GM12878 (cell line): ENCODE measurements at regions not wholly inside any gene's neighbourhood (a gene's known extent, or its start where the extent isn't known, plus 50 kb on each side); places are given as distances from the start of the nearest gene placed in this dataset.

Source experiments
- ATAC-seq: fragments of 200-7000 bp; cut with Tn5 transposase; 3 replicates; pipeline ENCODE4 v1.9.1; 2020; ENCODE audit warnings: mild to moderate bottlenecking, moderate library complexity
- BruUV-seq: library from RNA; stranded (reverse); fragments of 400-500 nt; replicated peaks from 2 replicates; lab custom pipeline; 2021; lab: Mats Ljungman, UMichigan
- CTCF ChIA-PET: fragments of 300-600 bp; sonication (Branson Sonifier 250); formaldehyde crosslinking; extraction: SDS; loops from one replicate; lab custom pipeline; 2021; ENCODE audit warnings: inconsistent platforms; lab: Yijun Ruan, JAX
- POLR2A ChIA-PET: fragments of 350-600 bp; formaldehyde crosslinking; extraction: SDS; loops from one replicate; lab custom pipeline; 2021; ENCODE audit warnings: inconsistent platforms; lab: Charles Lee
- RAD21 ChIA-PET: fragments of 300-600 bp; sonication (Branson Sonifier 250); formaldehyde crosslinking; loops from one replicate; lab custom pipeline; 2023; ENCODE audit warnings: antibody characterized with exemption; ENCODE audit not compliant: unreplicated experiment; lab: Charles Lee
- SMC1A ChIA-PET: fragments of 300-600 bp; sonication (Branson Sonifier 250); formaldehyde crosslinking; loops from one replicate; lab custom pipeline; 2023; ENCODE audit not compliant: unreplicated experiment, uncharacterized antibody; lab: Charles Lee
- DNase-seq: peaks from one replicate; pipeline ENCODE4 v3.0.0-alpha.2; 2011; ENCODE audit warnings: low read depth, low spot score
- FAIRE-seq: peaks from 3 replicates; lab custom pipeline; 2011; peaks lifted over from hg19 to GRCh38; lab: Jason Lieb, UNC
- H2AFZ ChIP-seq: 2 replicates; pipeline ENCODE4 v1.6.0; 2011; ENCODE audit warnings: low read depth, low read length, control low read depth; ENCODE audit not compliant: control insufficient read depth
- H3K27ac ChIP-seq: 2 replicates; pipeline ENCODE4 v1.5.1; 2011; ENCODE audit warnings: control low read depth; ENCODE audit not compliant: control insufficient read depth, insufficient read depth
- H3K27me3 ChIP-seq, 2 experiments: replicated peaks in 1 of 2; 2 replicates each; pipeline versions ENCODE4 v1.6.0 to v1.6.1; 2011; ENCODE audit warnings: low read length in 1 of 2; ENCODE audit not compliant: control insufficient read depth in 2 of 2, insufficient read depth in 2 of 2
- H3K36me3 ChIP-seq, 2 experiments: 2 replicates each; pipeline ENCODE4 v1.5.1; 2011; ENCODE audit warnings: low read length in 1 of 2; ENCODE audit not compliant: control insufficient read depth in 2 of 2, insufficient read depth in 2 of 2
- H3K4me1 ChIP-seq: 2 replicates; pipeline ENCODE4 v1.6.1; 2011; ENCODE audit warnings: mild to moderate bottlenecking, low read length, moderate library complexity, mixed read lengths; ENCODE audit not compliant: control insufficient read depth, insufficient read depth
- H3K4me2 ChIP-seq: 2 replicates; pipeline ENCODE4 v1.6.0; 2011; ENCODE audit warnings: control low read depth; ENCODE audit not compliant: control insufficient read depth, insufficient read depth
- H3K4me3 ChIP-seq: fragments of 200-600 bp; sonication (generic); 2 replicates; pipeline ENCODE4 v1.5.1; 2016
- H3K79me2 ChIP-seq: 2 replicates; pipeline ENCODE4 v1.6.0; 2011; ENCODE audit warnings: low read length; ENCODE audit not compliant: control insufficient read depth, insufficient read depth
- H3K9ac ChIP-seq: 2 replicates; pipeline ENCODE4 v1.8.0; 2011; ENCODE audit warnings: low read length, control low read depth, mixed read lengths; ENCODE audit not compliant: control insufficient read depth, insufficient read depth
- H3K9me3 ChIP-seq: replicated peaks from 3 replicates; pipeline ENCODE4 v1.5.1; 2011; ENCODE audit warnings: mild to moderate bottlenecking, low read length; ENCODE audit not compliant: control insufficient read depth, insufficient read depth
- H4K20me1 ChIP-seq: 2 replicates; pipeline ENCODE4 v1.6.0; 2011; ENCODE audit not compliant: control insufficient read depth, insufficient read depth
- BACH1 ChIP-seq: fragments of 450-650 bp; IDR thresholded peaks from 2 replicates; pipeline ENCODE4 v1.6.1; 2017; ENCODE audit warnings: mild to moderate bottlenecking, borderline replicate concordance
- CEBPB ChIP-seq, 2 experiments: fragments of 150-350 bp in 1 of 2; IDR thresholded peaks; 2 replicates each; pipeline ENCODE4 v1.6.1; 2012 to 2014; ENCODE audit warnings: low read depth in 2 of 2, low read length in 2 of 2, borderline replicate concordance in 1 of 2, inconsistent platforms in 1 of 2
- CREB1 ChIP-seq: IDR thresholded peaks from 2 replicates; pipeline ENCODE4 v1.6.1; 2012; ENCODE audit warnings: low read depth, mild to moderate bottlenecking, inconsistent platforms
- EP300 ChIP-seq, 2 experiments: fragments of 150-350 bp in 1 of 2; IDR thresholded peaks; 2 replicates each; pipeline ENCODE4 v1.6.1; 2011 to 2012; ENCODE audit warnings: low read depth in 2 of 2, low read length in 2 of 2, borderline replicate concordance in 1 of 2, improper control_type of control experiment in 1 of 2, inconsistent platforms in 1 of 2; ENCODE audit not compliant: control insufficient read depth in 1 of 2
- EZH2 ChIP-seq: IDR thresholded peaks from 2 replicates; pipeline ENCODE4 v1.6.1; 2012; ENCODE audit warnings: low read depth, mild to moderate bottlenecking, control low read depth, inconsistent platforms, low read length, borderline replicate concordance; ENCODE audit not compliant: control insufficient read depth
- NR2C2 ChIP-seq: IDR thresholded peaks from 2 replicates; pipeline ENCODE4 v1.6.1; 2011; ENCODE audit warnings: borderline replicate concordance, low read depth; ENCODE audit not compliant: control insufficient read depth, insufficient read length
- PAX5 ChIP-seq: IDR thresholded peaks from 2 replicates; pipeline ENCODE4 v1.6.1; 2011; ENCODE audit warnings: low read depth, low read length, borderline replicate concordance
- RAD21 ChIP-seq: IDR thresholded peaks from 2 replicates; pipeline ENCODE4 v1.6.1; 2011; ENCODE audit warnings: mild to moderate bottlenecking, low read depth, low read length, moderate library complexity; ENCODE audit not compliant: insufficient read depth
- RELA ChIP-seq: fragments of 450-650 bp; IDR thresholded peaks from 2 replicates; pipeline ENCODE4 v1.8.0; 2014; ENCODE audit warnings: borderline replicate concordance; ENCODE audit not compliant: partially characterized antibody
- SIN3A ChIP-seq: IDR thresholded peaks from 2 replicates; pipeline ENCODE4 v1.6.1; 2012; ENCODE audit warnings: low read depth, low read length, improper control_type of control experiment
- SMC3 ChIP-seq: IDR thresholded peaks from 2 replicates; pipeline ENCODE4 v1.6.1; 2011; ENCODE audit warnings: low read length, improper control_type of control experiment, borderline replicate concordance
- SPI1 ChIP-seq: IDR thresholded peaks from 2 replicates; pipeline ENCODE4 v1.6.1; 2011; ENCODE audit warnings: low read depth, mild to moderate bottlenecking, low read length, moderate library complexity, borderline replicate concordance; ENCODE audit not compliant: insufficient read depth
- ZNF207 ChIP-seq: fragments of 450-650 bp; IDR thresholded peaks from 2 replicates; pipeline ENCODE4 v1.6.1; 2014; ENCODE audit warnings: antibody characterized with exemption, mild to moderate bottlenecking, borderline replicate concordance
- WGBS: methylation state at CpG from one replicate; pipeline ENCODE4 v1.1.6; 2016; ENCODE audit warnings: low lambda C conversion rate; ENCODE audit not compliant: insufficient replicate concordance, insufficient coverage; ENCODE audit errors: missing lambda C conversion rate; 5-methylcytosine and 5-hydroxymethylcytosine counted together
- in situ Hi-C: fragments of 300-500 bp; cut with MboI; formaldehyde crosslinking; loops from 9 replicates; pipeline ENCODE4 v1.14.3; 2018; ENCODE audit warnings: mixed read lengths
- intact Hi-C: fragments of 100-400 bp; cut with micrococcal nuclease; formaldehyde crosslinking; loops from one replicate; pipeline ENCODE4 v1.14.2; 2022; ENCODE audit not compliant: unreplicated experiment
- TF ChIP-seq, protein P1 (sequence below): fragments of 450-650 bp; formaldehyde crosslinking; IDR thresholded peaks from 2 replicates; pipeline ENCODE4 v1.5.0; 2022; ENCODE audit warnings: mild to moderate bottlenecking, missing genetic modification characterization
- TF ChIP-seq, protein P2 (sequence below): IDR thresholded peaks from 2 replicates; pipeline ENCODE4 v1.6.1; 2012; ENCODE audit warnings: low read depth, low read length, improper control_type of control experiment

DNA sequence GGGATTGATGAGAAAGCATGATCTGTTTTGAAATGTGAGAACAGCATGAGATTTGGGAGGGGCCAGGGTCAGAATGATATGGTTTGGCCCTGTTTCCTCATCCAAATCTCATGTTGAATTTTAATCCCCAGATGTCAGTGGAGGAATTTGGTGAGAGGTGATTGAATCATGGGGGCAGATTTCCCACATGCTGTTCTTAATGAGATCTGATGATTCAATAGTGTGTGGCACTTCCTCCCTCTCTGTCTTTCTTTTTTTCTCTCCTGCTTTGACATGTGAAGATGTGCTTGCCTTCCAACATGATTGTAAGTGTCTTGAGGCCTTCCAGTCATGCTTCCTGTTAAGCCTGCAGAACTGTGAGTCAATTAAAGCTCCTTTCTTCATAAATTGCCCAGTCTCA, 1060.3 kb upstream of the CITED2 start:
- SMC1A ChIA-PET, result no interaction called here
- Histone ChIP-seq H2AFZ (no peak overlapping the region), H3K9ac (no peak overlapping the region)
- FAIRE-seq, result no peak
- CTCF ChIA-PET, result no interaction called here
- in situ Hi-C loops, result no loop called here
- POLR2A ChIA-PET, result no interaction called here
- no peak for TF ChIP-seq CREB1
- no peak for TF ChIP-seq RAD21
- TF ChIP-seq, protein P1, sequence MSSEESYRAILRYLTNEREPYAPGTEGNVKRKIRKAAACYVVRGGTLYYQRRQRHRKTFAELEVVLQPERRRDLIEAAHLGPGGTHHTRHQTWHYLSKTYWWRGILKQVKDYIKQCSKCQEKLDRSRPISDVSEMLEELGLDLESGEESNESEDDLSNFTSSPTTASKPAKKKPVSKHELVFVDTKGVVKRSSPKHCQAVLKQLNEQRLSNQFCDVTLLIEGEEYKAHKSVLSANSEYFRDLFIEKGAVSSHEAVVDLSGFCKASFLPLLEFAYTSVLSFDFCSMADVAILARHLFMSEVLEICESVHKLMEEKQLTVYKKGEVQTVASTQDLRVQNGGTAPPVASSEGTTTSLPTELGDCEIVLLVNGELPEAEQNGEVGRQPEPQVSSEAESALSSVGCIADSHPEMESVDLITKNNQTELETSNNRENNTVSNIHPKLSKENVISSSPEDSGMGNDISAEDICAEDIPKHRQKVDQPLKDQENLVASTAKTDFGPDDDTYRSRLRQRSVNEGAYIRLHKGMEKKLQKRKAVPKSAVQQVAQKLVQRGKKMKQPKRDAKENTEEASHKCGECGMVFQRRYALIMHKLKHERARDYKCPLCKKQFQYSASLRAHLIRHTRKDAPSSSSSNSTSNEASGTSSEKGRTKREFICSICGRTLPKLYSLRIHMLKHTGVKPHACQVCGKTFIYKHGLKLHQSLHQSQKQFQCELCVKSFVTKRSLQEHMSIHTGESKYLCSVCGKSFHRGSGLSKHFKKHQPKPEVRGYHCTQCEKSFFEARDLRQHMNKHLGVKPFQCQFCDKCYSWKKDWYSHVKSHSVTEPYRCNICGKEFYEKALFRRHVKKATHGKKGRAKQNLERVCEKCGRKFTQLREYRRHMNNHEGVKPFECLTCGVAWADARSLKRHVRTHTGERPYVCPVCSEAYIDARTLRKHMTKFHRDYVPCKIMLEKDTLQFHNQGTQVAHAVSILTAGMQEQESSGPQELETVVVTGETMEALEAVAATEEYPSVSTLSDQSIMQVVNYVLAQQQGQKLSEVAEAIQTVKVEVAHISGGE (CRISPR knock-in tag), result no peak
- TF ChIP-seq SPI1, result no peak
- TF ChIP-seq, all 136 proteins: peak for 0
- Histone ChIP-seq H3K27me3 (no peaks in the 10 kb centered on the region), H3K27ac (no peak overlapping the region), H3K4me3 (no peak overlapping the region), H3K4me1 (no peaks in the 10 kb centered on the region), H3K79me2 (no peaks in the 10 kb centered on the region), H3K4me2 (no peak overlapping the region), H3K36me3 (no peaks in the 10 kb centered on the region), H3K9me3 (no peaks in the 10 kb centered on the region; the same call in 2 of the 3 replicates), H4K20me1 (no peaks in the 10 kb centered on the region)
- ATAC-seq, result no peak
- no TSS peak for BruUV-seq
- no peak for DNase-seq
- intact Hi-C loops, result no loop called here
- RAD21 ChIA-PET, result no interaction called here

DNA sequence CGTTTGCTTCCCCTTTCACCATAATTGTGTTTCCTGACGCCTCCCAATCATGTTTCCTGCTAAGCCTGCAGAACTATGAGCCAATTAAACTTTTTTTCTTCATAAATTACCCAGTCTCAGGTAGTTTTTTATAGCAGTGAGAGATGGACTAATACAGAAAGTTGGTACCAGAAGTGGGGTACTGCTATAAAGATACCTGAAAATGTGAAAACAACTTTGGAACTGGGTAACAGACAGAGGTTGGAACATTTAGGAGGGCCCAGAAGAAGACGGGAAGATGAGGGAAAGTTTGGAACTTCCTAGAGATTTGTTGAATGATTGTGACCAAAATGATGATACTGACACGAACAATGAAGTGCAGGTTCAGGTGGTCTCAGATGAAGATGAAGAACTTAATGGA, 1058.6 kb upstream of the CITED2 start:
- POLR2A ChIA-PET, result no interaction called here
- RAD21 ChIA-PET, result no interaction called here
- Histone ChIP-seq H3K4me2 (no peak overlapping the region), H2AFZ (no peak overlapping the region), H3K9me3 (no peaks in the 10 kb centered on the region; the same call in 2 of the 3 replicates), H3K27ac (no peak overlapping the region), H3K36me3 (no peaks in the 10 kb centered on the region), H3K27me3 (no peaks in the 10 kb centered on the region), H3K4me1 (no peaks in the 10 kb centered on the region), H4K20me1 (no peaks in the 10 kb centered on the region), H3K79me2 (no peaks in the 10 kb centered on the region), H3K9ac (no peak overlapping the region), H3K4me3 (no peak overlapping the region)
- CTCF ChIA-PET, result no interaction called here
- no peak for FAIRE-seq
- BruUV-seq, result no TSS peak
- intact Hi-C loops, result no loop called here
- ATAC-seq, result no peak
- in situ Hi-C loops, result no loop called here
- SMC1A ChIA-PET, result no interaction called here
- 25% methylated on average over 4 of the region's 4 CpGs for WGBS
- DNase-seq, result no peak
- TF ChIP-seq NR2C2 (no peak), BACH1 (no peak), SIN3A (no peak), ZNF207 (no peak), EP300 (IDR thresholded peaks at IDR 0.05; ENCODE audit: borderline replicate concordance in 1 of 2, control insufficient read depth in 1 of 2, low read depth in 2 of 2, low read length in 2 of 2) (no peak), PAX5 (no peak), CEBPB (IDR thresholded peaks at IDR 0.05; ENCODE audit: borderline replicate concordance in 1 of 2, low read depth in 2 of 2, low read length in 2 of 2) (no peak), EZH2 (no peak), SMC3 (no peak), RELA (no peak)
- TF ChIP-seq, protein P2, sequence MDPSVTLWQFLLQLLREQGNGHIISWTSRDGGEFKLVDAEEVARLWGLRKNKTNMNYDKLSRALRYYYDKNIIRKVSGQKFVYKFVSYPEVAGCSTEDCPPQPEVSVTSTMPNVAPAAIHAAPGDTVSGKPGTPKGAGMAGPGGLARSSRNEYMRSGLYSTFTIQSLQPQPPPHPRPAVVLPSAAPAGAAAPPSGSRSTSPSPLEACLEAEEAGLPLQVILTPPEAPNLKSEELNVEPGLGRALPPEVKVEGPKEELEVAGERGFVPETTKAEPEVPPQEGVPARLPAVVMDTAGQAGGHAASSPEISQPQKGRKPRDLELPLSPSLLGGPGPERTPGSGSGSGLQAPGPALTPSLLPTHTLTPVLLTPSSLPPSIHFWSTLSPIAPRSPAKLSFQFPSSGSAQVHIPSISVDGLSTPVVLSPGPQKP, result no peak
